ENCODE measurements at regions not wholly inside any gene's neighbourhood (a gene's known extent, or its start where the extent isn't known, plus 50 kb on each side); places are given as distances from the start of the nearest gene placed in this dataset.

GRCh38 chr9:93815135-93815534 lies 140.0 kb downstream of the BARX1 start:
- ChIA-PET CTCF (no interaction called here), POLR2A (no interaction called here)

DNA sequence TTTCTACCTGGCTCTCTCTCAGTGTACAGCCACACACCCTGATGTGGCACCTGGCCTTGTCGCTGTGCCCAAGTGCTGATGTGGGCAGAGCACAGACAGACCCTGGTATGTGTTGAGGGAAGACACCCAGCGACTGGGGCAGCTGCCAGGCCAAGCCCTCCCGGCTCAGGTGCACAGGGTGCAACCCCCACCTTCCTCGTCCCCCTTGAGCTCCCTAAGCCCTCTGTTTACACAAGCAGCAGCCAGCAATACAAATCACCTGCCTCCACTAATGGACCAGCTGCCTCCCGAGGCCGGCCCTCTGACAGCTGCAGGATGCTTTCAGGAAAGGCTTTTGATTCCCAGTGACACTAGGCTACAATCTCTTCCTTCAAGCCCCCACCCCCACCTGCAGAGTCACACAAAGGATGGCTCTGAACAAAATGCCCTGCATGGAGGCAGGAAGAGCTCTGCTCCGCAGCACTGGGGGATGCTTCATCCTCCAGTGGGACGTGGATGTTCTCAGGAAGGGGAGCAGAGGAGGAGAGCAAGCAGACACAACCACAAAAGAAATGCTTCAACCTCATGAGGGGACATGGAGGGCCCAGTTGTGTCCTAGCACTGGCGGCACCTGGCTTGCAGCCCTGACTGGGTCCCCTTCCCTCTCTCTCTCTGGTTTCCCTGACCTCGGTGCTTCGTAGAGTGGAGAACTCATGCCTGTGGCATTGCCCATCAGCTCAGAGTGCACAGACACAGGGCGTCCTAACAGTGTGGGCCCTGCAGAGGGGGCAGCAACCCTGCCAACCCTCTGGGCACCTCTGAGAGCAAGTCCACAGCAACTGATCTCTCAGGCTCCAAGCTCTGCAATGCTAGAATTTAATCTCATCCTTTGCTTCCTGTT lies 140.8 kb downstream of the BARX1 start:
- POLR2A ChIA-PET: no interaction called here

DNA sequence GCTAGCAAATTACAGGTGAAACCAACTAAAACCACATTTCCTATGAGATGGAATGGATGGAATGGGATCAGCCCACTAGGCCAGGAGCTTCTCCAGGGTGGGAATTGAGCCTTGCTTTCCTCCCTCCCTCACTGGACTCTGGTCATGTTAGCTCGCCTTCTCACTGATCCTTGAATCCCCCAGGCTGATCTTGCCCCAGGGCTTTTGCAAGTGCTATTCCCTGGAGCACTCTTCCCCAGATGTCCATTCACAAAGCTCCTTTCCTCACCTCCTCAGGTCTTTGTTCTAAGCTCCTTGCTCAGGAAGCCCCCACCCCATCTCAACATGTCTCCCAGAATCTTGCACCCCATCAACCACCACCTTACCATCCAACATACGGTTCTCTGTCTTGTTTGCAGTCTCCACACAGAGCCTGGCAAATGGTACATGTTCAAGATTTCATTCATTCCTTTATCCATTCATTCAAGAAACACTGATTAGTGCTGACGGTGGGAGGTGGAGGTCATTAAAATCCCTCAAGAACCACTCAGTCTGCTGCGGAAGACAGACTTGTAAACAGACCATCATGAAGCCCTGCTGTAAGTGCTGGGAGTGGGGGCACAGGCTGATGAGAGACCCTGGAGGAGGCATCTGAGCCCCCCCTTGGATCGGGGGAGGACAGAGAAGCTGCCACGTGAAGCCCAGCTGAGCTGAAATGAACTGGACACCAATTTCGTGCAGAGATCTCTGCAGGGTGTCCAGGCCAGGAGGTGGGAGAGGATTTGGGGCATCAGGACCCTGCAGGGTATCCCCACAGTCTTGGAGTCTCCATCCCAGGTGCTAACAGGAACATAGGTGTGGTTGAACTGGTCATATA lies 141.7 kb downstream of the BARX1 start:
- ChIA-PET POLR2A (no interaction called here), CTCF (no interaction called here)

More for the DNA sequence above, 140.8 kb downstream of the BARX1 start:
- CTCF ChIA-PET: no interaction called here

DNA sequence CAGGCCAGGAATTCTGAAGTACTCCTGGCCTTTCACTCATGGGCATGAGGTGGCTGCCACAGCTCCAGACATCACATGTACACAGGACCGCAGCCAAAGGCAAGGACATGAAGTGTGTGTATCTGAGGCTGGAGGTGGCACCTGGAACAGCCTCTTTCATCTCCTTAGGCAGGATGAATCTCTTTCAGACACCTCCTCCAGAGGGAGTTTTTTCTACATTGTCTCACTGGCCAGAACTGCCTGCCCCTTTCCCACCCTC lies 142.8 kb downstream of the BARX1 start:
- POLR2A ChIA-PET: no interaction called here
- CTCF ChIA-PET: no interaction called here

DNA sequence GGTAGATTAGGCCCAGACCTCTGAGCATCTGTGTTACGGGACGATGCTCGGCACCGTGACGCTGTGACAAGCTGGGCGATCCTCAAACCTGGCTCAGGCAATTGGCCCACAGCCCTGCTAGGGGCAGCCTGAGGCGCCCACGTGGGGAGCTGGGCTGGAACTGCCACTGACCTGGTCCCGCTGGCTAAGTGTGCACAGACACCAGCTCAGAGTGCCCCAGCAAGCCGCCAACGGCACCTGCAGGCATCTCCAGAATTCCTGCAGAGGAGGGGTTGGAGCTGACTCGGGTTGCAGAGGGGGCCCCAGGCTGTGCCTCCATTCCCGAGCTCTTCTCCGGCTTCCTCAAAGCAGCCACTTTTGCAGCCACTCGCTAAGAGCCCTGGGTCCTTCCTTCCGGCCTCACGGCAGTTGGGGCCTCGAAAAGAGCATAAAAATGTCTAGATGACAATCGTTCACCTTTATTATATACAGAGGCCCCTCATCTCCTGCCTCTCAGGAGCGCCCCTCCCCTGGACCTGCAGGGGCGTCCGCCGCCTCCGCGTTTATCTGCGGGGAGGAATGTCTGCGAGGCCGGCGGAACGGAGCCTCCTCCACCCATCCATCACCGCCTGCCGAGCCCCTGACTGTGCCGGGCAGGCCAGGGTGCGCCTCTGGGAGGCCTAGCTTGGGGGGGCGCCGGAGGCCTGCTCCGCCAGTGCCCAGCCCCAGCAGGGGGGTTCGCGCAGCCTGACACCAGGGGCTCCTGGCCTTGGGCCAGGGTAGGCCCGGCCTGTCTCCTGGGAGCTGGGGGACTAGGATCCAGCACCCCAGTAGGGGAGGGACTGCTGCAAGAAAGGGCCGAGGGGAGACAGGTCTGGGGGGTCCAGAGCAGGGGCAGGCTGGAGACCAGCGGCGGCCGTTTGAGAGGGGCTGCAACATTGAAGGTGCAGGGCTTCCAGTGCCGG lies 144.9 kb downstream of the BARX1 start:
- ChIA-PET CTCF (no interaction called here), POLR2A (no interaction called here)

DNA sequence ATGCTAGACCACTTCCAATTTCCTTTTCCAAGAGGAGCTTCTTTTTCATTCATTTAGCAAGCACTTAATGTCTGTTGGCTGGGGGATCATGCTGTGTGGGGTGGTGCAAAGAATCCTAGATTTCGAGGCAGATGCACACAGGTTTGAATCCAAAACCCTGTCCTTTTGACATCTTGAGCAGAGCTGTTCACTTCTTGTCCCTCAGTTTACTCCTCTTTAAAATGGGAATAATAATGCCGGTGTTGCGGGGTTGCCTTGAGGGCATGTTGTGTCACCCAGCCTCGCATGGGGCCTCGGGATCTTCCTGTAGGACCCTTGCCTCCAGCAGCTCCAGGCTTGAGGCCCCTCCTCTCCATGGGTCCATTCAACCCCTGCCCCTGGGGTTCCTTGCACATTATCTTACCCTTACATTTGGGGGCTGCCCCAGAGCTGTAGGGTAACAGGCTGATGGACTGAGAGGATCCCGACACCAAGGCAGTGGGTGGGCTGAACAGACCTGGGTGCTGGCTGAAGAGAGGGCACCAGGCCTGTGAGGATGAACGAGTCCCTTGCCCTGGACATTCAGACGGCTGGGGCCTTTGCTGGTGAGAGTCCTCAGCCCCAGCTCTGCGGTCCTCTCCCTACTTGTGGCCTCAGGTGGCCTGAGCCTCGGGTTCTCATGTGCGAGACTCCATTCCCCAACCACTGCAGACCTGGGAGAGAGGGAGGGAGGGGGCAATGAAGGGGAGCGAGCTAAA lies 145.8 kb downstream of the BARX1 start:
- POLR2A ChIA-PET: no interaction called here

GRCh38 chr9:93808115-93809029 lies 146.8 kb downstream of the BARX1 start:
- ChIA-PET CTCF (no interaction called here), POLR2A (no interaction called here)

More for the DNA sequence above, 145.8 kb downstream of the BARX1 start:
- CTCF ChIA-PET: no interaction called here

DNA sequence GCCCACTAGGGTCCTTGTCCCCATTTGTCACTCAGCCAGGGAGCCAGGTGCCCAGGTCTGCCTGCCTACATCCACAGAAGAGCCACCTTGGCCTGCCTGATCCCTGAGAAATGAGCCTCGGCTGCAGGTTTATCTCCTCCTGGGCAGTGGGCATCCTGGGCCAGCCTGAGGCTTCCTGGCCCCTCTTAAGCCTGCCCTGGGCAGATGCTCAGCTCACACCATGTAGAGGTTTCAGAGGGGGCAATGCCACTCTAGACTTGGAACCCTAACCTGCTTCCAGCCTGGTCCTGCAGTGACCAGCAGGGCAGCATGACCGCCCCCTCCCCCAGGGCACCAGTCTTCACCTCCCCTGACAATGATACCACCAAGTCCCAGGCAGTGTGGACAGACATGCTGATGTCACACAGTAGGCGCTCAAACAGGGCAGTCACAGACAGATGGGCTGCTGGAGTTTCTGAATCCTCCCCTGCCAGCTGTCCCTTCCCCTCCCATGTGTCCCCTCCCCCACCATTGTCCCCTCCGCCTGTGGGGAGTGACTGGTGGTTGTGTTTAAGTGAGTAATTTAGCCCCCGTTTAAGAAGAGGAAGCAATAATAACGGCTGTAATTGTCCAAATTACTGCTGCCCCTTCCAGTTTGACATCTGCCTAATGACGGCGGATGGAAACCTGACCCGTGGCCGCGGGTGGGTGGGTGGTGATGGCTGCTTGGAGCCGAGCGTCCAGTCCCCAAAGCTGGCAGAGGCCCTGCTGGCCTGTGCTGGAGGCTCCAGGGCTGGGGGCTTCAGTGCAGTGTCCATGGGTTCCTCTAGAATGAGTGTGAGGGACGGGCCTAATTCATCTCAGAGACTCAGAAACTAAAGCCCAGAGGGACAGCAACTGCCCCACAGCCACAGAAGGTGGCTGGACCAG lies 147.7 kb downstream of the BARX1 start:
- ChIA-PET CTCF (no interaction called here), POLR2A (no interaction called here)

- ChIA-PET POLR2A (no interaction called here), CTCF (no interaction called here)
Measured at GRCh38 chr9:93801581-93802284, 153.4 kb downstream of the BARX1 start.

DNA sequence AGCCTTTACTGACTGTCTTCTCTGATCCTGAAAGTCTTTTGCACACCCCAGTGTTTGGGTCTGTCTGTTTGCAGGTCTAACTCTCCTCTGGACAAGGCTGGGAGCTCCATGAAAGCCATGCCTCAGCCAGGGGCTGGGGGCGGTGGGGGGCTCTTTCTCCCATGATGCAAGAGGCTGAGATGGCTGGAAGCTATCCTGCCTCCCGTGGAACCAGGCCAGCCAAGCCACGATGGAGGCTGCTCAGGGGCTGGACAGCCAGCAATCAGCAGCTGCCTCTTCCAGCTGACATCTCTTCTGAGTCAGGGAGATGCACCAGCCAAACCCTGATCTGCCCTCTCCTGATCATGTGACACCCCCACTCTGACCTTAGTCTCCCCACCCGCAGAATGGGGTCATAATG lies 154.0 kb downstream of the BARX1 start:
- ChIA-PET POLR2A (no interaction called here), CTCF (no interaction called here)

DNA sequence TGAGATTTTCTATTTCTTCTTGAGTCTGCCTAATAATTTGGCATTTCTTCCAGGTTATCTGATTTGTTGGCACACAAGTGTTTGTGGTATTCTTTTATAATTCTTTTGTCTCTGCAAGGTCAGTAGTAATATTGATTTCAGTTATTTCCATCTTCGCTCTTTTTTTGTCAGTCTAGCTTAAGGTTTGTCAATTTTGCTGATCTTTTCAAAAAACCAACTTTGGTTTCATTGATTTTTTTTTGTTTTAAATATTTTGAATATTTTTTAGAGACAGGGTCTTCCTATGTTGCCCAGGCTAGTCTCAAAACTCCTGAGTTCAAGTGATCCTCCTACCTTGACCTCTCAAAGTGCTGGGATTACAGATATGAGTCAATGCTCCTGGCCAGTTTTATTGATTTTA lies 162.8 kb downstream of the BARX1 start:
- ChIA-PET POLR2A (no interaction called here), CTCF (no interaction called here)

DNA sequence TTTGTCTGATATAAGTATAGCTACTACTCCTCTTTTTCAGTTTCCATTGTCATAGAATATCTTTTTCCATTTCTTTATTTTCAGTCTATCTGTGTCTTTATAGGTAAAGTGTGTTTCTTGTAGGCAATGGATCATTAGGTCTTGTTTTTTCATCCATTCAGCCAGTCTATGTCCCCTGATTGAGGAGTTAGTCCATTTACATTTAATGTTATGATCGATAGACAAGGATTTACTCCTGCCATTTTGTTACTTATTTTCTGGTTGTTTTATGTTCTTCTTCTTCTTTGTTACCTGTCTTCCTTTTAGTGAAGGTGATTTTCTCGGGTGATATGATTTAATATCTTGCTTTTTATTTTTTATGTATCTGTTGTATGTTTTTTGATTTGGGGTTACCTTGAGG lies 169.0 kb downstream of the BARX1 start:
- ChIA-PET POLR2A (interaction anchor here (0.7 kb wide), 1 partner anchor 143 kb away, joined by 3 read pairs; no protein-coding TSS in a partner anchor), CTCF (no interaction called here)

- ChIA-PET CTCF (no interaction called here), POLR2A (no interaction called here)
Measured at GRCh38 chr9:93776873-93777272, 178.3 kb downstream of the BARX1 start.

- CTCF ChIA-PET: no interaction called here
- POLR2A ChIA-PET: no interaction called here
Measured at GRCh38 chr9:93776256-93776655, 178.9 kb downstream of the BARX1 start.

- ChIA-PET CTCF (no interaction called here), POLR2A (no interaction called here)
Measured at GRCh38 chr9:93774331-93775102, 180.6 kb downstream of the BARX1 start.

DNA sequence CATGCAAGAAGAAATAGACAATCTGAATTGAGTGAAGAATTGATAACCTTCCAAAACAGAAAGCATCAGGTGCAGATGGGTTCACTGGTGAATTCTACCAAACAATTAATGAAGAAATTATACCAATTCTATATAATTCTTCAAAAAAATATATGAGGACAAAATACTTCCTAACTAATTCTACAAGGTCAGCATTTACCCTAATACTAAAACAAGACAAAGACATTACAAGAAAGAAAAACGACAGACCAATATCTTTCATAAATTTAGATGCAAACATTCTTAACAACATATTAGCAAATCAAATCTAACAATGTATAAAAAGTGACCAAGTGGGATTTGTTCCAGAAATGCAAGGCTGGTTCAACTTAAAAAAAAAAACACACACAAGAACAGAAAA lies 183.9 kb downstream of the BARX1 start:
- ChIA-PET POLR2A (no interaction called here), CTCF (no interaction called here)
